Loucy (cell line): ENCODE measurements at regions not wholly inside any gene's neighbourhood (a gene's known extent, or its start where the extent isn't known, plus 50 kb on each side); places are given as distances from the start of the nearest gene placed in this dataset.

Source experiments
- H2AFZ ChIP-seq: fragments of 200-600 bp; sonication (generic); 2 replicates; pipeline ENCODE4 v1.6.0; 2016; ENCODE audit warnings: antibody characterized with exemption, mild to moderate bottlenecking, low read length, moderate library complexity
- H3F3A ChIP-seq: fragments of 200-600 bp; 2 replicates; pipeline ENCODE4 v1.6.0; 2016; ENCODE audit warnings: antibody characterized with exemption, low read depth, mild to moderate bottlenecking
- H3K27me3 ChIP-seq: fragments of 200-600 bp; sonication (generic); 2 replicates; pipeline ENCODE4 v1.6.1; 2014; ENCODE audit warnings: low read length, mild to moderate bottlenecking; ENCODE audit not compliant: insufficient read depth, poor library complexity, severe bottlenecking
- H3K36me3 ChIP-seq: fragments of 200-600 bp; sonication (generic); 2 replicates; pipeline ENCODE4 v1.6.1; 2016; ENCODE audit warnings: low read length; ENCODE audit not compliant: insufficient read depth
- H3K4me1 ChIP-seq: fragments of 200-600 bp; sonication (generic); 2 replicates; pipeline ENCODE4 v1.5.1; 2014; ENCODE audit warnings: low read length, mild to moderate bottlenecking; ENCODE audit not compliant: insufficient read depth, poor library complexity, severe bottlenecking
- H3K4me2 ChIP-seq: fragments of 200-600 bp; sonication (generic); 2 replicates; pipeline ENCODE4 v1.6.0; 2014; ENCODE audit warnings: antibody characterized with exemption, low read length, low read depth, mild to moderate bottlenecking; ENCODE audit not compliant: poor library complexity, severe bottlenecking
- H3K4me3 ChIP-seq: fragments of 200-600 bp; sonication (generic); 2 replicates; pipeline ENCODE4 v1.5.1; 2014; ENCODE audit warnings: low read length, mild to moderate bottlenecking, mixed read lengths; ENCODE audit not compliant: poor library complexity, severe bottlenecking
- H3K79me2 ChIP-seq: fragments of 200-600 bp; sonication (generic); 2 replicates; pipeline ENCODE4 v1.6.1; 2014; ENCODE audit warnings: low read length; ENCODE audit not compliant: insufficient read depth
- H3K9ac ChIP-seq: fragments of 200-600 bp; sonication (generic); 2 replicates; pipeline ENCODE4 v1.6.0; 2014; ENCODE audit warnings: mild to moderate bottlenecking, low read depth, low read length, moderate library complexity; ENCODE audit not compliant: poor library complexity, severe bottlenecking
- H3K9me2 ChIP-seq: fragments of 200-600 bp; sonication (generic); replicated peaks from 2 replicates; pipeline ENCODE4 v1.6.1; 2016; ENCODE audit warnings: low read depth, low read length, mixed read lengths
- H3K9me3 ChIP-seq: fragments of 200-600 bp; sonication (generic); 2 replicates; pipeline ENCODE4 v1.6.1; 2014; ENCODE audit warnings: mild to moderate bottlenecking, antibody characterized with exemption, low read length, low read depth; ENCODE audit not compliant: insufficient read depth
- H4K20me1 ChIP-seq: fragments of 200-600 bp; sonication (generic); 2 replicates; pipeline ENCODE4 v1.6.0; 2014; ENCODE audit warnings: antibody characterized with exemption, low read length, mild to moderate bottlenecking; ENCODE audit not compliant: insufficient read depth, poor library complexity, severe bottlenecking
- CTCF ChIP-seq: fragments of 200-600 bp; sonication (generic); conservative IDR thresholded peaks from 2 replicates; pipeline ENCODE4 v1.5.1; 2014; ENCODE audit warnings: mild to moderate bottlenecking, antibody characterized with exemption, low read length
- EZH2phosphoT487 ChIP-seq: fragments of 200-600 bp; IDR thresholded peaks from 2 replicates; pipeline ENCODE4 v1.6.1; 2018; ENCODE audit warnings: antibody characterized with exemption, mild to moderate bottlenecking, moderate library complexity, borderline replicate concordance

DNA sequence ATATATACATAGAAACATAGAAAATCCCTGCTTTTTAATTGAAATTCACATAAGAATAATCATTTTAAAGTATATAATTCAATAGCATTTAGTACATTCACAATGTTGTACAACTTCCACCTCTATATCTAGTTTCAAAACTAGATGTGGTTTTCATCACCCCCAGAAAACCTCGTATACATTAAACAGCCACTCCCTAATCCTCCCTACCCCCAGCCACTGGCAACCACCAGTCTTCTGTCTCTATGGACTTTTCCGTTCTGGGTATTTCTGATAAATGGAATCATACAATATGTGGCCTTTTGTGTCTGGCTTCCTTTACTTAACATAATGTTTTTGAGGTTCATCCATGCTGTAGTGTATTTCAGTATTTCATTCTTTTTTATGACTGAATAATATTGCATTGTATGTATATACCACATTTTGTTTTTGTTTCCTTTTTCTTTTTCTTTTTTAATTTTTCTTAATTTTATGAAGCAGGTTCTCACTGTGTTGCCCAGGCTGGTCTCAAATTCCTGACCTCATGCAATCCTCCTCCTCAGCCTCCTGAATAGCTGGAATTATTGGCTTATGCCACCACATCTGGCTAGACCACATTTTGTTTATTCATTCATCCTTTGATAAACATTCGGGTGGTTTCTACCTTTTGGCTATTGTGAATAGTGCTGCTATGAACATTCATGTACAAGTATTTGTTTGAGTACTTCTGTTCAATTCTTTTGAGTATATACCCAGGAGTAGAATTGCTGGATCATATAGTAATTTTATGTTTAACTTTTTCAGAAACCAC lies 50.6 kb upstream of the RNF152 start:
- Histone ChIP-seq H3K9ac (no peak overlapping the region), H3K9me3 (no peaks in the 10 kb centered on the region; the same call in 1 of the 2 replicates), H3K4me3 (no peak overlapping the region), H3K9me2 (no peaks in the 10 kb centered on the region), H3K27me3 (no peaks in the 10 kb centered on the region), H3K79me2 (no peaks in the 10 kb centered on the region), H3F3A (no peaks in the 10 kb centered on the region), H3K4me2 (no peak overlapping the region), H2AFZ (no peak overlapping the region), H3K36me3 (no peaks in the 10 kb centered on the region), H4K20me1 (no peaks in the 10 kb centered on the region), H3K4me1 (peaks cover 14% of the 10 kb centered on the region)
- TF ChIP-seq EZH2phosphoT487 = no peak
- TF ChIP-seq CTCF = no peak
